ENCODE measurements at regions not wholly inside any gene's neighbourhood (a gene's known extent, or its start where the extent isn't known, plus 50 kb on each side); places are given as distances from the start of the nearest gene placed in this dataset.
A peak's percentile ranks its signal among the peaks of the same experiment; 100 is the strongest.

DNA sequence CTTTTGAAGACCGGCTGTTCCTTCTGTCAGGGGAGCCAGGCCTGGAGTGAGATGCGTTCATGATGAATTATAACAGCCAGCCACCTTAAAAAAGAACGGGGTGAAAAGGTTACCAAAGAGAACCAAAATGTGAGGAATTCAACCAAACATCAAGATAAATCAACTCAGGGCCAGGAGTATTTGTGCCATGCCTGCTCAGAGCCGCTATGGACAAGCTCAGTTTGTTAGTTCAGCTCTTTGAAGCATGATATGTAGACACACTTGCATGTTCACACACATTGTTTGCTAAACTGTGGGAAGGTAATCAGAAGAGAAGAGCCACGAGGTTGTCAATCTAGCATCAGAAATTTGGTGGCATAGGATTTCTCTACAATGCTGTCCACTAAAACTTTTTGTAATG, 367.4 kb upstream of the TBX3 start:
- H3K4me3 Mint-ChIP-seq, result no peak overlapping the region
- no peaks in the 10 kb centered on the region for H3K27me3 Mint-ChIP-seq (ENCODE audit: low read depth)
- TF ChIP-seq, protein P1, sequence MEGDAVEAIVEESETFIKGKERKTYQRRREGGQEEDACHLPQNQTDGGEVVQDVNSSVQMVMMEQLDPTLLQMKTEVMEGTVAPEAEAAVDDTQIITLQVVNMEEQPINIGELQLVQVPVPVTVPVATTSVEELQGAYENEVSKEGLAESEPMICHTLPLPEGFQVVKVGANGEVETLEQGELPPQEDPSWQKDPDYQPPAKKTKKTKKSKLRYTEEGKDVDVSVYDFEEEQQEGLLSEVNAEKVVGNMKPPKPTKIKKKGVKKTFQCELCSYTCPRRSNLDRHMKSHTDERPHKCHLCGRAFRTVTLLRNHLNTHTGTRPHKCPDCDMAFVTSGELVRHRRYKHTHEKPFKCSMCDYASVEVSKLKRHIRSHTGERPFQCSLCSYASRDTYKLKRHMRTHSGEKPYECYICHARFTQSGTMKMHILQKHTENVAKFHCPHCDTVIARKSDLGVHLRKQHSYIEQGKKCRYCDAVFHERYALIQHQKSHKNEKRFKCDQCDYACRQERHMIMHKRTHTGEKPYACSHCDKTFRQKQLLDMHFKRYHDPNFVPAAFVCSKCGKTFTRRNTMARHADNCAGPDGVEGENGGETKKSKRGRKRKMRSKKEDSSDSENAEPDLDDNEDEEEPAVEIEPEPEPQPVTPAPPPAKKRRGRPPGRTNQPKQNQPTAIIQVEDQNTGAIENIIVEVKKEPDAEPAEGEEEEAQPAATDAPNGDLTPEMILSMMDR (IDR thresholded peaks at IDR 0.05; ENCODE audit: unreplicated experiment), result no peak
- H3K36me3 Mint-ChIP-seq, result peaks cover 51% of the 10 kb centered on the region
- no peak for DNase-seq (ENCODE audit: low spot score in 2 of 2, unreplicated experiment in 2 of 2)
- peaks cover 12% of the 10 kb centered on the region for H3K9me3 Mint-ChIP-seq
- peaks cover 41% of the 10 kb centered on the region for H3K4me1 Mint-ChIP-seq
- peak overlapping the region; percentile 76 for H3K27ac Mint-ChIP-seq

DNA sequence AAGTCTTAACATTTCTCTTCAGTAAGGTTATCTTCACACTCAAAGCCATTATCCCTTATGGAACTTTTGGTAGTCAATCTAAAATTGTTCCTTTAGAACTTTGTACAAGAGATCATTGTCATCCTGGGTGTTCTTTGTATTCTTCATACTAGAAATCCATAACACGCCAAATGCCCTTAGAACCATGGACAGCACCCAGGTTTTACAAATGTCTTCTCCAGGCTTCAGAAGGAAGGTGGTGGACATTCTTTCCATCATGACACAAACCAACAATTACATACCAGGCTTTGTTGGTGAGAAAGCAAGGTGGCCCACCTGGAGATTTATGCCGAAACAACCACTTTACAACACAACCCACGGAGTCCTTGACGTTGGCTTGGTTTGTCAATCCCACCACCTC, 365.6 kb upstream of the TBX3 start:
- Mint-ChIP-seq H3K27ac (no peak overlapping the region), H3K36me3 (peaks cover 47% of the 10 kb centered on the region), H3K4me3 (no peak overlapping the region), H3K27me3 (ENCODE audit: low read depth) (no peaks in the 10 kb centered on the region), H3K9me3 (peaks cover 10% of the 10 kb centered on the region), H3K4me1 (peaks cover 35% of the 10 kb centered on the region)
- TF ChIP-seq, protein P1 (IDR thresholded peaks at IDR 0.05; ENCODE audit: unreplicated experiment), result no peak
- no peak for DNase-seq (ENCODE audit: low spot score in 2 of 2, unreplicated experiment in 2 of 2)

DNA sequence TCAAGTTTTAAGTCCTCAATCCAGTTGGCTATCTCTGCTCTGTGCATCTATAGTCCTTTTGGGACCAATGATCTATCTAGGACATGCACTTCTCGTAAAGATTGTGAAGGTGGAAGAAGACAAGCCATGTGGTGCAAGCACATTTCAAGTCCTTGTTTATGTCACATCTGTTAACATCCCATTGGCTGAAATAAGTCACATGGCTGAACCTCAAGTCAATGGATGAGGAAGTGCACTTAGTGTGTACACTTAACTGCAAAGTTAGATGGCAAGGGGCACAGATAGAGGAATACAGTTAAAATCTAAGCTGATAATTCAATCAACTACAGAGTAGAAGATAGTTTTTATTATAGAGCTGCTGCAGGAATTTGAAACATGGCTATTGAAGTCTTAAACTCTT, 362.8 kb upstream of the TBX3 start:
- H3K36me3 Mint-ChIP-seq, result peaks cover 55% of the 10 kb centered on the region
- H3K4me3 Mint-ChIP-seq, result no peak overlapping the region
- peaks cover 7% of the 10 kb centered on the region for H3K9me3 Mint-ChIP-seq
- TF ChIP-seq, protein P1 (IDR thresholded peaks at IDR 0.05; ENCODE audit: unreplicated experiment), result no peak
- no peak for DNase-seq (ENCODE audit: low spot score in 2 of 2, unreplicated experiment in 2 of 2)
- H3K4me1 Mint-ChIP-seq, result peaks cover 23% of the 10 kb centered on the region
- no peaks in the 10 kb centered on the region for H3K27me3 Mint-ChIP-seq (ENCODE audit: low read depth)
- no peak overlapping the region for H3K27ac Mint-ChIP-seq

DNA sequence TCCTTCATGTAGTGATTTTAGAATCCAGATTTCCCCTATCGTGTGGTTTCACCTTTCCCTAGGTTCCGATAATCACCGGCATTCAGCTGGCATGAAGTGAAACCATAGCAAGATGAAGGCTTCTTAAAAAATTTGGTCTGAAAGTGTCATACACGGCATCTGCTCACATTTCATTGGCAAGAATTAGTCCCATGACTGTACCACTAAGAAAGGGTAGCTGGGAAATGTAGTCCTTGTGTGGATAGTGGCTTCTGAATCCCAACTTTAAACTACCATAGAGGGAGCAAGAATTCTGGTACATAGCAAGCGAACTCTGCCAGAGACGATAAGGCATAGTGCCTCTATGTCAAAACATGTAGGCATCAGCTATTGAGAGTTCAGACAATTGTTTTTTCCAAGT, 360.1 kb upstream of the TBX3 start:
- no peaks in the 10 kb centered on the region for H3K27me3 Mint-ChIP-seq (ENCODE audit: low read depth)
- DNase-seq (ENCODE audit: low spot score in 2 of 2, unreplicated experiment in 2 of 2), result no peak
- TF ChIP-seq, protein P1 (IDR thresholded peaks at IDR 0.05; ENCODE audit: unreplicated experiment), result no peak

DNA sequence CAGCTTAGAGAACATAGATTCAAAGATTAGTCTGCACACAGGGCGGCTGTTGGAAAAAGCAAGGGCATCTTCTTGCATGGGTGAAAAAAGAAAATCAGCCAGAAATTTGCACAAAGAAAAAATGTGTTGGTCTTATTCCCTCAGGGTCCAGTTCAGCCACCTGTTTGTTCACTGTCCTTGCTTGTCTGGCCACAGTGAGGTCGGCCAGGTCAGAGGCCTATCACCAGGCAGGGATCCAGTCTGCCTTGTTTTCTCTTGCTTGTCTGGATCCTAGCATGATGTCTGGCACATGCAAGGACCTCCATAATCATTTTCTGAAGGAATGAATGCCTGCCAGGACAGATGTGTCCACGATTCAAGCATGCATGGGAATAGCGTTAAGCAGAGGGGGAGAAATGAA, 359.1 kb upstream of the TBX3 start:
- TF ChIP-seq, protein P1 (IDR thresholded peaks at IDR 0.05; ENCODE audit: unreplicated experiment), result no peak
- H3K4me1 Mint-ChIP-seq, result peaks cover 9% of the 10 kb centered on the region
- peak overlapping the region; percentile 47 for H3K27ac Mint-ChIP-seq
- no peak overlapping the region for H3K4me3 Mint-ChIP-seq
- no peaks in the 10 kb centered on the region for H3K27me3 Mint-ChIP-seq (ENCODE audit: low read depth)
- no peak for DNase-seq (ENCODE audit: low spot score in 2 of 2, unreplicated experiment in 2 of 2)
- H3K36me3 Mint-ChIP-seq, result peaks cover 65% of the 10 kb centered on the region
- peaks cover 18% of the 10 kb centered on the region for H3K9me3 Mint-ChIP-seq

More for the DNA sequence above, 360.1 kb upstream of the TBX3 start:
- peak overlapping the region; percentile 74 for H3K27ac Mint-ChIP-seq
- H3K4me1 Mint-ChIP-seq, result peaks cover 9% of the 10 kb centered on the region
- H3K4me3 Mint-ChIP-seq, result no peak overlapping the region
- peaks cover 62% of the 10 kb centered on the region for H3K36me3 Mint-ChIP-seq
- peaks cover 18% of the 10 kb centered on the region for H3K9me3 Mint-ChIP-seq

DNA sequence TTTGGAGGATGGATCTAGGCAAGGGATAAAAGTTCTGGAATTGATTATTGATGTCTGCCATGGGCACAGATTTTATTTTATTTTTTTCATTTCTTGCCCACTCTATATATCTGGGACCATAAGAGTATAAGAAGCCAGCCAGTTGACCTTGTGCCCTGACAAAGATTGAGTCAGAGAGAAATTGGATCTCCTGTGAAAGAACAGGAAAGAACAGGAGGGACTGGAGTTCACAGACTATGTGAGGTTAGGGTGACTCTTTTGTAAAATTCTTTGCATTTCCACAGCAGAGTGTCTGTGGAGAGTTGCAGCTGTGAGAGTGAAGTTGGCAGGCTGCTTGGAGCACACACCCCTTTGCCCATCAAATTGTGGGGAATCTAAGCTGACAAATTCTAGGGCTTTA, 358.4 kb upstream of the TBX3 start:
- TF ChIP-seq, protein P1 (IDR thresholded peaks at IDR 0.05; ENCODE audit: unreplicated experiment), result no peak
- Mint-ChIP-seq H3K27ac (peak overlapping the region; percentile 51), H3K9me3 (peaks cover 18% of the 10 kb centered on the region), H3K4me3 (no peak overlapping the region), H3K4me1 (peaks cover 12% of the 10 kb centered on the region), H3K27me3 (ENCODE audit: low read depth) (no peaks in the 10 kb centered on the region), H3K36me3 (peaks cover 71% of the 10 kb centered on the region)
- DNase-seq (ENCODE audit: low spot score in 2 of 2, unreplicated experiment in 2 of 2), result no peak
